Activated T-helper 17 cell treated with anti-CD3 and anti-CD28 coated beads, Interleukin-2, amount 50 U/mL, for 72 hours (primary cell): ENCODE measurements at regions not wholly inside any gene's neighbourhood (a gene's known extent, or its start where the extent isn't known, plus 50 kb on each side); places are given as distances from the start of the nearest gene placed in this dataset.

Source experiments
- ATAC-seq: fragments of 150-1000 bp; cut with Tn5 transposase; replicated peaks from 2 replicates; pipeline ENCODE4 v1.10.0; 2021; ENCODE audit warnings: mild to moderate bottlenecking, moderate library complexity
- H3K27ac Mint-ChIP-seq: one replicate; pipeline ENCODE4 v1.8.0; 2022; ENCODE audit warnings: mixed read lengths
- H3K27me3 Mint-ChIP-seq: one replicate; pipeline ENCODE4 v1.8.0; 2022; ENCODE audit warnings: mixed read lengths
- H3K36me3 Mint-ChIP-seq: one replicate; pipeline ENCODE4 v1.8.0; 2022; ENCODE audit warnings: low read depth, mild to moderate bottlenecking, mixed read lengths
- H3K4me1 Mint-ChIP-seq: one replicate; pipeline ENCODE4 v1.8.0; 2022; ENCODE audit warnings: mixed read lengths
- H3K4me3 Mint-ChIP-seq: one replicate; pipeline ENCODE4 v1.8.0; 2022; ENCODE audit warnings: mild to moderate bottlenecking, mixed read lengths
- H3K9me3 Mint-ChIP-seq: one replicate; pipeline ENCODE4 v1.8.0; 2022; ENCODE audit warnings: mixed read lengths

- Mint-ChIP-seq H3K27ac (no peak overlapping the region), H3K27me3 (peaks cover 26% of the 10 kb centered on the region), H3K4me3 (no peak overlapping the region), H3K36me3 (no peaks in the 10 kb centered on the region), H3K4me1 (no peaks in the 10 kb centered on the region), H3K9me3 (no peaks in the 10 kb centered on the region)
- ATAC-seq = no peak
Measured at GRCh38 chr2:234764372-234764771, 187.4 kb upstream of the SH3BP4 start.

- Mint-ChIP-seq H3K27me3 (peaks cover 23% of the 10 kb centered on the region), H3K4me1 (no peaks in the 10 kb centered on the region), H3K9me3 (no peaks in the 10 kb centered on the region), H3K27ac (no peak overlapping the region), H3K36me3 (no peaks in the 10 kb centered on the region), H3K4me3 (no peak overlapping the region)
- no peak for ATAC-seq
Measured at GRCh38 chr2:234763002-234763873, 188.6 kb upstream of the SH3BP4 start.

- no peaks in the 10 kb centered on the region for H3K4me1 Mint-ChIP-seq
- ATAC-seq = no peak
- no peaks in the 10 kb centered on the region for H3K36me3 Mint-ChIP-seq
- peaks cover 30% of the 10 kb centered on the region for H3K27me3 Mint-ChIP-seq
- no peak overlapping the region for H3K4me3 Mint-ChIP-seq
- H3K27ac Mint-ChIP-seq = no peak overlapping the region
- H3K9me3 Mint-ChIP-seq = no peaks in the 10 kb centered on the region
Measured at GRCh38 chr2:234761910-234762309, 189.9 kb upstream of the SH3BP4 start.

- Mint-ChIP-seq H3K4me1 (no peaks in the 10 kb centered on the region), H3K9me3 (peaks cover 5% of the 10 kb centered on the region), H3K27me3 (peaks cover 17% of the 10 kb centered on the region), H3K4me3 (no peak overlapping the region), H3K36me3 (no peaks in the 10 kb centered on the region), H3K27ac (no peak overlapping the region)
- ATAC-seq = no peak
Measured at GRCh38 chr2:234754126-234754525, 197.7 kb upstream of the SH3BP4 start.

- peaks cover 17% of the 10 kb centered on the region for H3K27me3 Mint-ChIP-seq
- peaks cover 5% of the 10 kb centered on the region for H3K9me3 Mint-ChIP-seq
- H3K4me1 Mint-ChIP-seq = no peaks in the 10 kb centered on the region
- no peak for ATAC-seq
- no peak overlapping the region for H3K27ac Mint-ChIP-seq
- no peaks in the 10 kb centered on the region for H3K36me3 Mint-ChIP-seq
- H3K4me3 Mint-ChIP-seq = no peak overlapping the region
Measured at GRCh38 chr2:234753701-234754100, 198.1 kb upstream of the SH3BP4 start.

GRCh38 chr2:234752966-234753365 lies 198.9 kb upstream of the SH3BP4 start:
- no peaks in the 10 kb centered on the region for H3K36me3 Mint-ChIP-seq
- H3K4me3 Mint-ChIP-seq = no peak overlapping the region
- H3K4me1 Mint-ChIP-seq = no peaks in the 10 kb centered on the region
- peaks cover 5% of the 10 kb centered on the region for H3K9me3 Mint-ChIP-seq
- peaks cover 14% of the 10 kb centered on the region for H3K27me3 Mint-ChIP-seq
- H3K27ac Mint-ChIP-seq = no peak overlapping the region
- no peak for ATAC-seq

GRCh38 chr2:234751275-234751973 lies 200.4 kb upstream of the SH3BP4 start:
- Mint-ChIP-seq H3K27me3 (peaks cover 16% of the 10 kb centered on the region), H3K27ac (no peak overlapping the region), H3K4me3 (no peak overlapping the region), H3K9me3 (peaks cover 5% of the 10 kb centered on the region), H3K4me1 (no peaks in the 10 kb centered on the region), H3K36me3 (no peaks in the 10 kb centered on the region)
- no peak for ATAC-seq

GRCh38 chr2:234747833-234748559 lies 203.8 kb upstream of the SH3BP4 start:
- ATAC-seq = no peak
- Mint-ChIP-seq H3K27me3 (peaks cover 29% of the 10 kb centered on the region), H3K27ac (no peak overlapping the region), H3K9me3 (no peaks in the 10 kb centered on the region), H3K4me1 (no peaks in the 10 kb centered on the region), H3K36me3 (no peaks in the 10 kb centered on the region), H3K4me3 (no peak overlapping the region)

- H3K9me3 Mint-ChIP-seq = no peaks in the 10 kb centered on the region
- H3K36me3 Mint-ChIP-seq = no peaks in the 10 kb centered on the region
- peaks cover 29% of the 10 kb centered on the region for H3K27me3 Mint-ChIP-seq
- H3K27ac Mint-ChIP-seq = no peak overlapping the region
- no peaks in the 10 kb centered on the region for H3K4me1 Mint-ChIP-seq
- H3K4me3 Mint-ChIP-seq = no peak overlapping the region
- ATAC-seq = no peak
Measured at GRCh38 chr2:234747032-234747431, 204.8 kb upstream of the SH3BP4 start.

- Mint-ChIP-seq H3K4me3 (no peak overlapping the region), H3K27me3 (peaks cover 28% of the 10 kb centered on the region), H3K9me3 (no peaks in the 10 kb centered on the region), H3K4me1 (no peaks in the 10 kb centered on the region), H3K36me3 (no peaks in the 10 kb centered on the region), H3K27ac (no peak overlapping the region)
- ATAC-seq = no peak
Measured at GRCh38 chr2:234745347-234745746, 206.5 kb upstream of the SH3BP4 start.

- ATAC-seq = no peak
Measured at GRCh38 chr2:234741976-234742375, 209.8 kb upstream of the SH3BP4 start.

GRCh38 chr2:234739061-234739460 lies 212.8 kb upstream of the SH3BP4 start:
- Mint-ChIP-seq H3K36me3 (no peaks in the 10 kb centered on the region), H3K9me3 (peaks cover 6% of the 10 kb centered on the region), H3K4me3 (no peak overlapping the region), H3K27me3 (peaks cover 27% of the 10 kb centered on the region), H3K4me1 (no peaks in the 10 kb centered on the region), H3K27ac (no peak overlapping the region)
- ATAC-seq = no peak

More at GRCh38 chr2:234741976-234742375, 209.8 kb upstream of the SH3BP4 start:
- Mint-ChIP-seq H3K9me3 (no peaks in the 10 kb centered on the region), H3K4me1 (no peaks in the 10 kb centered on the region), H3K4me3 (no peak overlapping the region), H3K27me3 (peaks cover 31% of the 10 kb centered on the region), H3K27ac (no peak overlapping the region), H3K36me3 (no peaks in the 10 kb centered on the region)

GRCh38 chr2:234735829-234736228 lies 216.0 kb upstream of the SH3BP4 start:
- Mint-ChIP-seq H3K4me1 (no peaks in the 10 kb centered on the region), H3K27me3 (peaks cover 30% of the 10 kb centered on the region), H3K36me3 (no peaks in the 10 kb centered on the region), H3K4me3 (no peak overlapping the region), H3K27ac (no peak overlapping the region), H3K9me3 (peaks cover 6% of the 10 kb centered on the region)
- no peak for ATAC-seq

GRCh38 chr2:234733795-234734600 lies 217.8 kb upstream of the SH3BP4 start:
- no peak overlapping the region for H3K4me3 Mint-ChIP-seq
- peaks cover 6% of the 10 kb centered on the region for H3K9me3 Mint-ChIP-seq
- H3K27ac Mint-ChIP-seq = no peak overlapping the region
- ATAC-seq = no peak
- no peaks in the 10 kb centered on the region for H3K36me3 Mint-ChIP-seq
- peaks cover 30% of the 10 kb centered on the region for H3K27me3 Mint-ChIP-seq
- no peaks in the 10 kb centered on the region for H3K4me1 Mint-ChIP-seq
